OCI-LY3 (cell line): ENCODE measurements at regions not wholly inside any gene's neighbourhood (a gene's known extent, or its start where the extent isn't known, plus 50 kb on each side); places are given as distances from the start of the nearest gene placed in this dataset.

ENCODE experiments used
- H2AFZ ChIP-seq: fragments of 200-600, 300-600 bp; shearing (Covaris generic); 2 replicates; pipeline ENCODE4 v1.6.0; 2014; ENCODE audit warnings: antibody characterized with exemption, low read depth, low read length
- H3K27ac ChIP-seq: fragments of 200-600, 300-600 bp; sonication (generic); 2 replicates; pipeline ENCODE4 v1.5.1; 2014; ENCODE audit warnings: mild to moderate bottlenecking, low read length, moderate library complexity, mixed read lengths
- H3K27me3 ChIP-seq: fragments of 200-600, 300-600 bp; sonication (generic); 2 replicates; pipeline ENCODE4 v1.6.1; 2014; ENCODE audit warnings: low read depth, low read length, mixed read lengths
- H3K36me3 ChIP-seq: fragments of 200-600, 300-600 bp; sonication (generic); replicated peaks from 2 replicates; pipeline ENCODE3; 2014; ENCODE audit warnings: low read depth, low read length, mixed read lengths
- H3K4me1 ChIP-seq: fragments of 300-600, 200-600 bp; sonication (generic); 2 replicates; pipeline ENCODE4 v1.6.1; 2014; ENCODE audit warnings: low read length, mixed read lengths
- H3K4me2 ChIP-seq: fragments of 200-600, 300-600 bp; sonication (generic); 2 replicates; pipeline ENCODE4 v1.6.1; 2014; ENCODE audit warnings: low read length, mixed read lengths
- H3K4me3 ChIP-seq: fragments of 300-600, 200-600 bp; sonication (generic); 2 replicates; pipeline ENCODE4 v1.5.1; 2014; ENCODE audit warnings: antibody characterized with exemption, mild to moderate bottlenecking, low read length, moderate library complexity
- H3K79me2 ChIP-seq: fragments of 300-600, 200-600 bp; shearing (Covaris generic); 2 replicates; pipeline ENCODE4 v1.6.1; 2014; ENCODE audit warnings: mild to moderate bottlenecking, low read length, mixed read lengths
- H3K9ac ChIP-seq: fragments of 300-600, 200-600 bp; shearing (Covaris generic); 2 replicates; pipeline ENCODE4 v1.6.0; 2014; ENCODE audit warnings: mild to moderate bottlenecking, low read length, moderate library complexity
- H3K9me3 ChIP-seq: fragments of 200-600, 300-600 bp; shearing (Covaris generic); 2 replicates; pipeline ENCODE4 v1.6.1; 2014; ENCODE audit warnings: low read length, mixed read lengths; ENCODE audit not compliant: insufficient read depth
- H4K20me1 ChIP-seq: fragments of 200-600, 300-600 bp; sonication (generic); 2 replicates; pipeline ENCODE4 v1.6.1; 2016; ENCODE audit warnings: low read length, mixed read lengths; ENCODE audit not compliant: insufficient read depth
- EZH2phosphoT487 ChIP-seq: fragments of 200-600 bp; shearing (Covaris generic); IDR thresholded peaks from 2 replicates; pipeline ENCODE4 v1.6.1; 2018; ENCODE audit warnings: antibody characterized with exemption, mixed run types, low read depth
- TF ChIP-seq, protein P1 (sequence below): fragments of 200-600, 300-600 bp; sonication (generic); IDR thresholded peaks from 2 replicates; pipeline ENCODE4 v1.5.1; 2014; ENCODE audit warnings: antibody characterized with exemption, low read length, low read depth

DNA sequence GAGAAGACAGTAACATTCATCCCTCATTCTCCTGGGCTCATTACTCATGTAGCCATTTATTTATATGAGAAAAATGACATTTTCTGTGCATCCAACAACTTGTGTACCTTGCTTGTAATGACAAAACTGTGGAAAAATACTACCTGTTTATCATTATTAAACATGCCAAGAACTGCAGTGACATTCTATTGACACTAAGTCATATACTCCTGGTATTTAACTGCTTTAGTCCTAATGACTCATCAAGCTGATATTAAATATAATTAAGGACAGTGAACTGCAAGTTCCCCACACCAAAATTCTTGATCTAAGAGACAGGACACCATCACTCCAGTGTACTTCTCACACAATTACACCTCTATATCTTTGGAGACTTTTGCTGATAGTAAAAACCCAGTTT lies 1328.7 kb upstream of the RAG2 start:
- no peaks in the 10 kb centered on the region for H3K79me2 ChIP-seq
- no peaks in the 10 kb centered on the region for H3K36me3 ChIP-seq
- no peaks in the 10 kb centered on the region for H3K4me1 ChIP-seq
- H4K20me1 ChIP-seq = no peaks in the 10 kb centered on the region
- no peaks in the 10 kb centered on the region for H3K27me3 ChIP-seq
- no peak overlapping the region for H3K27ac ChIP-seq
- TF ChIP-seq, protein P1, sequence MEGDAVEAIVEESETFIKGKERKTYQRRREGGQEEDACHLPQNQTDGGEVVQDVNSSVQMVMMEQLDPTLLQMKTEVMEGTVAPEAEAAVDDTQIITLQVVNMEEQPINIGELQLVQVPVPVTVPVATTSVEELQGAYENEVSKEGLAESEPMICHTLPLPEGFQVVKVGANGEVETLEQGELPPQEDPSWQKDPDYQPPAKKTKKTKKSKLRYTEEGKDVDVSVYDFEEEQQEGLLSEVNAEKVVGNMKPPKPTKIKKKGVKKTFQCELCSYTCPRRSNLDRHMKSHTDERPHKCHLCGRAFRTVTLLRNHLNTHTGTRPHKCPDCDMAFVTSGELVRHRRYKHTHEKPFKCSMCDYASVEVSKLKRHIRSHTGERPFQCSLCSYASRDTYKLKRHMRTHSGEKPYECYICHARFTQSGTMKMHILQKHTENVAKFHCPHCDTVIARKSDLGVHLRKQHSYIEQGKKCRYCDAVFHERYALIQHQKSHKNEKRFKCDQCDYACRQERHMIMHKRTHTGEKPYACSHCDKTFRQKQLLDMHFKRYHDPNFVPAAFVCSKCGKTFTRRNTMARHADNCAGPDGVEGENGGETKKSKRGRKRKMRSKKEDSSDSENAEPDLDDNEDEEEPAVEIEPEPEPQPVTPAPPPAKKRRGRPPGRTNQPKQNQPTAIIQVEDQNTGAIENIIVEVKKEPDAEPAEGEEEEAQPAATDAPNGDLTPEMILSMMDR = no peak
- TF ChIP-seq EZH2phosphoT487 = no peak
- H3K4me3 ChIP-seq = no peak overlapping the region
- no peak overlapping the region for H3K4me2 ChIP-seq
- no peak overlapping the region for H3K9ac ChIP-seq
- no peak overlapping the region for H2AFZ ChIP-seq
- no peaks in the 10 kb centered on the region for H3K9me3 ChIP-seq

DNA sequence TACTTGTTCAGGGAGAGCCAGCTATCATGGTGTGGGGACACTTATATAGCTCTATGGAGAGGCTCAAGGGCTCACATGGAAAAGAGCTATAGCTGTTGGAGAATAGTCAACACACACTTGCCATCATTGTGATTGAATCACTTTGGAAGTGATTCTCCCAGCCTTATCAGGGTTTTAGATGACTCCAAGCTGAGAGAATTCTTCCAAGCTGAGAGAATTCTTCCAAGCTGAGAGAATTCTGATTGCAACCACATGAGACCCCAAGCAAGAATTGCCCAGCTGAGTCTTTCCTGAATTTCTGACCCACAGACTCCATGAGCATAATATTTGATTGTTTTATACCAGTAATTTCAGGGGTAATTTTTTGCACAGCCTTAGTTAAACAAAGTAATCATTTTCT lies 1318.3 kb upstream of the RAG2 start:
- Histone ChIP-seq H3K4me1 (no peaks in the 10 kb centered on the region), H3K4me3 (no peak overlapping the region), H3K27ac (no peak overlapping the region), H2AFZ (no peak overlapping the region), H3K27me3 (no peaks in the 10 kb centered on the region), H3K9me3 (no peaks in the 10 kb centered on the region), H3K36me3 (no peaks in the 10 kb centered on the region), H3K9ac (no peak overlapping the region), H4K20me1 (no peaks in the 10 kb centered on the region), H3K79me2 (no peaks in the 10 kb centered on the region), H3K4me2 (no peak overlapping the region)
- TF ChIP-seq EZH2phosphoT487 = no peak
- TF ChIP-seq, protein P1 = no peak

DNA sequence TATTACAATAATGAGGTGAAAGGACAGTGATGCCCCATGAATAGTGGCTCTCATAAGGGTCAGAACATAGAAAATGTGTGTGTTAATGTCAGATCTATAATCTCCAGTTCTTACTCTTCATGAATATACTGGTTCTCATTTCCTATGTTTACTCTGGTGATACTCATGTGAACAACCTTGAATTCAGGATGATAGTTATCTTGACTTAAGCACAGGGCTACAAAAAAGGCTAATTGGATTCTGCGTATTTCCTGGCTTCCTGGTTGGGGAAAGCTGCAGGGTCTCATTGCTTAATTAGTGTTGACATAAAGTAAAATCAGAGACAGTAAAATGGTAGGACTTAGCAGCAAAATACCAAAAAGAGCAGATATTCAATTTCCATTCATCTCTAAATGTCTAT lies 1316.8 kb upstream of the RAG2 start:
- H3K4me2 ChIP-seq = no peak overlapping the region
- no peaks in the 10 kb centered on the region for H3K9me3 ChIP-seq
- no peaks in the 10 kb centered on the region for H3K4me1 ChIP-seq
- no peak for TF ChIP-seq EZH2phosphoT487
- TF ChIP-seq, protein P1 = no peak
- no peaks in the 10 kb centered on the region for H4K20me1 ChIP-seq
- no peak overlapping the region for H3K27ac ChIP-seq
- no peaks in the 10 kb centered on the region for H3K27me3 ChIP-seq
- no peak overlapping the region for H3K4me3 ChIP-seq
- H2AFZ ChIP-seq = no peak overlapping the region
- H3K36me3 ChIP-seq = no peaks in the 10 kb centered on the region
- H3K79me2 ChIP-seq = no peaks in the 10 kb centered on the region
- H3K9ac ChIP-seq = no peak overlapping the region

DNA sequence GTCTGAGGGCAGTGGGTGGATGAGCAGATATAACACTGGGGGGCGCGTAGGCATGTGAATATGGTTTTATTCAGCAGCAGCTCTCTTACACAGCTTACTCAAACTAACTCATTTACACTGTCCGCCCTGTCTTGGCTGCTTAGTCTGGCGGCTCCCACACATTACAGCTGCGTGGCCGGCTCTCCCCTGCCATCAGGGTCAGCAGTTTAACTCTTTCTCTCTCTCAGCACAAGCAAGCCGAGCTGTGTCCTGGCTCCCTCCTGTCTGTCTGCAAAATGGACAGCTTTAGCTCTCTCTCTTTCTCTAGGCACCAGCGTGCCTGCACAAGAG lies 1310.1 kb upstream of the RAG2 start:
- H4K20me1 ChIP-seq = no peaks in the 10 kb centered on the region
- H3K27ac ChIP-seq = no peak overlapping the region
- no peak overlapping the region for H3K4me2 ChIP-seq
- H3K36me3 ChIP-seq = no peaks in the 10 kb centered on the region
- H3K27me3 ChIP-seq = no peaks in the 10 kb centered on the region
- no peaks in the 10 kb centered on the region for H3K4me1 ChIP-seq
- TF ChIP-seq, protein P1 = no peak
- no peak for TF ChIP-seq EZH2phosphoT487
- no peak overlapping the region for H3K9ac ChIP-seq
- H3K4me3 ChIP-seq = no peak overlapping the region
- H2AFZ ChIP-seq = no peak overlapping the region
- H3K79me2 ChIP-seq = no peaks in the 10 kb centered on the region
- H3K9me3 ChIP-seq = no peaks in the 10 kb centered on the region
